ENCODE measurements at regions not wholly inside any gene's neighbourhood (a gene's known extent, or its start where the extent isn't known, plus 50 kb on each side); places are given as distances from the start of the nearest gene placed in this dataset.

DNA sequence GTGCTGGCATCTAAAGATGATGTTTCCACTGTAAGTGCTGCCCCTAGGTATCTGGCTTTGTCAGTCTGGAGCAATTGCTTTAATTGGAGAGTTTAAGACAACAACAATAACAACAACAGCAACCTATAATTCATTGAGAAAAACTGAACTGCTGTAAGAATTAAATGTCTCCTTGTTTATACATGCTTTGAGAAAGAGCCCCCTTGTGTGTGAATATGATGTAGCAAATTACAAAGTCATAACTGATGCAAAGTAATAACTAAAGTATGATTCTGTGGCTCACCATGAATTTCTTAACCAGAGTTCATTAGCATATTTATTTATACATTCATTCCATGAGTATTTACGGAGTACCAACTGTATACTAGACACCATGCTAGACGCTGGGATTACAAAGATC, 59.2 kb upstream of the PRIMA1 start:
- WGBS (ENCODE audit: insufficient coverage, low coverage, missing lambda C conversion rate), result 0% methylated on average over 2 of the region's 2 CpGs
- ChIA-PET POLR2A (no interaction called here), CTCF (ENCODE audit: low intra/inter-chr PET ratio) (no interaction called here)
- FAIRE-seq, result no peak
- TF ChIP-seq ZKSCAN8 (CRISPR knock-in tag; IDR thresholded peaks at IDR 0.05), result no peak
- TF ChIP-seq ZNF3 (CRISPR knock-in tag; IDR thresholded peaks at IDR 0.05), result no peak
- TF ChIP-seq NCOA6 (IDR thresholded peaks at IDR 0.05), result no peak
- no peak for TF ChIP-seq NFXL1 (CRISPR knock-in tag; IDR thresholded peaks at IDR 0.05)
- no peak for TF ChIP-seq TCF3 (CRISPR knock-in tag; IDR thresholded peaks at IDR 0.05)
- TF ChIP-seq RAD51 (IDR thresholded peaks at IDR 0.05; ENCODE audit: borderline replicate concordance, low read depth), result no peak
- no peak for TF ChIP-seq PTBP1 (IDR thresholded peaks at IDR 0.05; ENCODE audit: low read depth, low read length)
- no peak for TF ChIP-seq PTRF (tag; IDR thresholded peaks at IDR 0.05)
- no peak for TF ChIP-seq ELF1 (tag; IDR thresholded peaks at IDR 0.05)
- TF ChIP-seq ZSCAN32 (CRISPR knock-in tag; IDR thresholded peaks at IDR 0.05), result no peak
- TF ChIP-seq, protein P1, sequence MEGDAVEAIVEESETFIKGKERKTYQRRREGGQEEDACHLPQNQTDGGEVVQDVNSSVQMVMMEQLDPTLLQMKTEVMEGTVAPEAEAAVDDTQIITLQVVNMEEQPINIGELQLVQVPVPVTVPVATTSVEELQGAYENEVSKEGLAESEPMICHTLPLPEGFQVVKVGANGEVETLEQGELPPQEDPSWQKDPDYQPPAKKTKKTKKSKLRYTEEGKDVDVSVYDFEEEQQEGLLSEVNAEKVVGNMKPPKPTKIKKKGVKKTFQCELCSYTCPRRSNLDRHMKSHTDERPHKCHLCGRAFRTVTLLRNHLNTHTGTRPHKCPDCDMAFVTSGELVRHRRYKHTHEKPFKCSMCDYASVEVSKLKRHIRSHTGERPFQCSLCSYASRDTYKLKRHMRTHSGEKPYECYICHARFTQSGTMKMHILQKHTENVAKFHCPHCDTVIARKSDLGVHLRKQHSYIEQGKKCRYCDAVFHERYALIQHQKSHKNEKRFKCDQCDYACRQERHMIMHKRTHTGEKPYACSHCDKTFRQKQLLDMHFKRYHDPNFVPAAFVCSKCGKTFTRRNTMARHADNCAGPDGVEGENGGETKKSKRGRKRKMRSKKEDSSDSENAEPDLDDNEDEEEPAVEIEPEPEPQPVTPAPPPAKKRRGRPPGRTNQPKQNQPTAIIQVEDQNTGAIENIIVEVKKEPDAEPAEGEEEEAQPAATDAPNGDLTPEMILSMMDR (IDR thresholded peaks at IDR 0.05 in 2 of 3, conservative IDR thresholded peaks at IDR 0.05 in 1 of 3; ENCODE audit: insufficient read depth in 2 of 3, low read depth in 1 of 3, low read length in 3 of 3), result no peak
- no peak for TF ChIP-seq ZNF76 (CRISPR knock-in tag; IDR thresholded peaks at IDR 0.05; ENCODE audit: borderline replicate concordance)
- TF ChIP-seq, protein P2, sequence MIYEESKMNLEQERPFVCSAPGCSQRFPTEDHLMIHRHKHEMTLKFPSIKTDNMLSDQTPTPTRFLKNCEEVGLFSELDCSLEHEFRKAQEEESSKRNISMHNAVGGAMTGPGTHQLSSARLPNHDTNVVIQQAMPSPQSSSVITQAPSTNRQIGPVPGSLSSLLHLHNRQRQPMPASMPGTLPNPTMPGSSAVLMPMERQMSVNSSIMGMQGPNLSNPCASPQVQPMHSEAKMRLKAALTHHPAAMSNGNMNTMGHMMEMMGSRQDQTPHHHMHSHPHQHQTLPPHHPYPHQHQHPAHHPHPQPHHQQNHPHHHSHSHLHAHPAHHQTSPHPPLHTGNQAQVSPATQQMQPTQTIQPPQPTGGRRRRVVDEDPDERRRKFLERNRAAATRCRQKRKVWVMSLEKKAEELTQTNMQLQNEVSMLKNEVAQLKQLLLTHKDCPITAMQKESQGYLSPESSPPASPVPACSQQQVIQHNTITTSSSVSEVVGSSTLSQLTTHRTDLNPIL (CRISPR knock-in tag; IDR thresholded peaks at IDR 0.05), result no peak
- no peak for TF ChIP-seq NRF1 (conservative IDR thresholded peaks at IDR 0.05 in 1 of 2, IDR thresholded peaks at IDR 0.05 in 1 of 2)
- TF ChIP-seq ESRRB (CRISPR knock-in tag; IDR thresholded peaks at IDR 0.05; ENCODE audit: borderline replicate concordance), result no peak
- TF ChIP-seq, protein P3, sequence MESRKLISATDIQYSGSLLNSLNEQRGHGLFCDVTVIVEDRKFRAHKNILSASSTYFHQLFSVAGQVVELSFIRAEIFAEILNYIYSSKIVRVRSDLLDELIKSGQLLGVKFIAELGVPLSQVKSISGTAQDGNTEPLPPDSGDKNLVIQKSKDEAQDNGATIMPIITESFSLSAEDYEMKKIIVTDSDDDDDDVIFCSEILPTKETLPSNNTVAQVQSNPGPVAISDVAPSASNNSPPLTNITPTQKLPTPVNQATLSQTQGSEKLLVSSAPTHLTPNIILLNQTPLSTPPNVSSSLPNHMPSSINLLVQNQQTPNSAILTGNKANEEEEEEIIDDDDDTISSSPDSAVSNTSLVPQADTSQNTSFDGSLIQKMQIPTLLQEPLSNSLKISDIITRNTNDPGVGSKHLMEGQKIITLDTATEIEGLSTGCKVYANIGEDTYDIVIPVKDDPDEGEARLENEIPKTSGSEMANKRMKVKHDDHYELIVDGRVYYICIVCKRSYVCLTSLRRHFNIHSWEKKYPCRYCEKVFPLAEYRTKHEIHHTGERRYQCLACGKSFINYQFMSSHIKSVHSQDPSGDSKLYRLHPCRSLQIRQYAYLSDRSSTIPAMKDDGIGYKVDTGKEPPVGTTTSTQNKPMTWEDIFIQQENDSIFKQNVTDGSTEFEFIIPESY (CRISPR knock-in tag; IDR thresholded peaks at IDR 0.05), result no peak
- TF ChIP-seq ARID2 (IDR thresholded peaks at IDR 0.05), result no peak
- no peak for TF ChIP-seq BCOR (IDR thresholded peaks at IDR 0.05)
- TF ChIP-seq KHSRP (IDR thresholded peaks at IDR 0.05), result no peak
- no peak for TF ChIP-seq RBM14 (IDR thresholded peaks at IDR 0.05; ENCODE audit: borderline replicate concordance, insufficient read depth, low read depth, low read length)
- ATAC-seq, result no peak
- Histone ChIP-seq H3K4me1 (replicated peaks in 1 of 2; ENCODE audit: control insufficient read depth in 2 of 2, insufficient read depth in 2 of 2, low read length in 2 of 2) (no peaks in the 10 kb centered on the region), H4K20me1 (replicated peaks; ENCODE audit: control insufficient read depth, insufficient read depth, low read length) (no peaks in the 10 kb centered on the region), H3K79me2 (ENCODE audit: control insufficient read depth, insufficient read depth, low read length) (no peaks in the 10 kb centered on the region), H3K27ac (ENCODE audit: extremely low read depth, low read depth, low read length) (no peak overlapping the region), H3K9me3 (replicated peaks; ENCODE audit: control insufficient read depth, insufficient read depth, low read depth, low read length) (no peaks in the 10 kb centered on the region), H3K4me2 (ENCODE audit: insufficient read depth, low read length) (no peak overlapping the region), H3K9me1 (ENCODE audit: control insufficient read depth, insufficient read depth, low read length) (no peaks in the 10 kb centered on the region), H2AFZ (ENCODE audit: low read depth, low read length) (no peak overlapping the region), H3K27me3 (ENCODE audit: control insufficient read depth in 2 of 2, insufficient read depth in 2 of 2, low read length in 2 of 2) (no peaks in the 10 kb centered on the region; a peak in 2 of 5 replicates), H3K9ac (ENCODE audit: insufficient read depth in 1 of 2, low read depth in 2 of 2, low read length in 2 of 2) (no peak overlapping the region), H3K36me3 (ENCODE audit: control insufficient read depth, insufficient read depth, low read length) (no peaks in the 10 kb centered on the region), H3K4me3 (no peak overlapping the region)
- intact Hi-C loops (cut with micrococcal nuclease) (no loop called here), in situ Hi-C loops (cut with MboI) (no loop called here)
- BruUV-seq (replicated peaks), result no TSS peak
- DNase-seq (ENCODE audit: extremely low read depth in 1 of 4, low spot score in 3 of 4), result no peak

All from K562 (cell line).